Liver (tissue), 3 donors: ENCODE measurements at regions not wholly inside any gene's neighbourhood (a gene's known extent, or its start where the extent isn't known, plus 50 kb on each side); places are given as distances from the start of the nearest gene placed in this dataset.

Experiments
- EGR1 ChIP-seq, 2 donors: IDR thresholded peaks; 2 replicates each; pipeline ENCODE4 v1.6.1; 2016 to 2018; ENCODE audit warnings: antibody characterized with exemption in 2 of 2, low read depth in 2 of 2
- GABPA ChIP-seq, 2 donors: IDR thresholded peaks in 1 of 2; conservative IDR thresholded peaks in 1 of 2; 2 replicates each; pipeline ENCODE4 v1.6.1; 2016; ENCODE audit warnings: antibody characterized with exemption in 2 of 2, mild to moderate bottlenecking in 1 of 2, moderate library complexity in 1 of 2
- JUND ChIP-seq, 2 donors: IDR thresholded peaks; 2 replicates each; pipeline ENCODE4 v1.6.1; 2016; ENCODE audit warnings: antibody characterized with exemption in 2 of 2
- MAX ChIP-seq: IDR thresholded peaks from 2 replicates; pipeline ENCODE4 v1.6.1; 2016; ENCODE audit warnings: antibody characterized with exemption
- RAD21 ChIP-seq, 2 donors: IDR thresholded peaks; 2 replicates each; pipeline ENCODE4 v1.6.1; 2016; ENCODE audit warnings: antibody characterized with exemption in 2 of 2, mild to moderate bottlenecking in 2 of 2
- TF ChIP-seq, protein P1 (sequence below): fragments of 150-350 bp; IDR thresholded peaks from 2 replicates; pipeline ENCODE4 v1.5.1; 2017; ENCODE audit warnings: improper control_type of control experiment, low read depth, low read length; ENCODE audit not compliant: missing input control
- donor health status: healthy.
- donor health status: healthy.

DNA sequence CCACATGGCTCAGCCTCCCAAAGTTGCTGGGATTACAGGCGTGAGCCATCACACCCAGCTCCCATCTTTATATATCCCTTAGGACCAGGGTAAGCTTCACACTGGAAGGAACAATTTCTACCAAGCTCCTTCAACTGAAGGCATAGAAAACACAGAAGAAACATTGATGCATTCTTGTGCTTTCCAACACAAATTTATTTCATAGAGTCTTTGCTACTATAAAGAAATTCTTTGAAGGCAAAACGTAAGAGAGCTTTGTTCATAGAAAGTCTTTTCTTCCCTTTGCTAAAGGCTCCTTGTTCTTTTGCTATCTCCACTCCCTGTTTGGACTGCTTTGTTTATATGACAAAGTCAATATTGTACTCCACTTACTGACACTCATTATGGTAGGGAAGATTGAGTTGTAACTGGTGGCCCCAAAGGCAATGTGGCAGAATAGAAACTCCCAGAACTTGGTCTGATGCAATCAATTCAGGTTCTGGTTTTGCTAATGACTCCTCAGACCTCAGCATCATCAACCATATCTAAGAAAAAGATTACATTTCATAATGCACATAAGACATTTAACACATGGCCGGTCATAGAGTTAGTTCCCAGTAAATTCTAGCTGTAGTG lies 97.4 kb upstream of the CLINT1 start:
- TF ChIP-seq, protein P1, sequence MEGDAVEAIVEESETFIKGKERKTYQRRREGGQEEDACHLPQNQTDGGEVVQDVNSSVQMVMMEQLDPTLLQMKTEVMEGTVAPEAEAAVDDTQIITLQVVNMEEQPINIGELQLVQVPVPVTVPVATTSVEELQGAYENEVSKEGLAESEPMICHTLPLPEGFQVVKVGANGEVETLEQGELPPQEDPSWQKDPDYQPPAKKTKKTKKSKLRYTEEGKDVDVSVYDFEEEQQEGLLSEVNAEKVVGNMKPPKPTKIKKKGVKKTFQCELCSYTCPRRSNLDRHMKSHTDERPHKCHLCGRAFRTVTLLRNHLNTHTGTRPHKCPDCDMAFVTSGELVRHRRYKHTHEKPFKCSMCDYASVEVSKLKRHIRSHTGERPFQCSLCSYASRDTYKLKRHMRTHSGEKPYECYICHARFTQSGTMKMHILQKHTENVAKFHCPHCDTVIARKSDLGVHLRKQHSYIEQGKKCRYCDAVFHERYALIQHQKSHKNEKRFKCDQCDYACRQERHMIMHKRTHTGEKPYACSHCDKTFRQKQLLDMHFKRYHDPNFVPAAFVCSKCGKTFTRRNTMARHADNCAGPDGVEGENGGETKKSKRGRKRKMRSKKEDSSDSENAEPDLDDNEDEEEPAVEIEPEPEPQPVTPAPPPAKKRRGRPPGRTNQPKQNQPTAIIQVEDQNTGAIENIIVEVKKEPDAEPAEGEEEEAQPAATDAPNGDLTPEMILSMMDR = no peak
- TF ChIP-seq JUND (IDR thresholded peaks at IDR 0.05) (no peak), MAX (no peak), EGR1 (IDR thresholded peaks at IDR 0.05; ENCODE audit: low read depth in 2 of 2) (no peak), RAD21 (IDR thresholded peaks at IDR 0.05) (no peak), GABPA (IDR thresholded peaks at IDR 0.05 in 1 of 2, conservative IDR thresholded peaks at IDR 0.05 in 1 of 2) (no peak)
